Astrocyte (in vitro differentiated cells and primary cell): ENCODE measurements at regions not wholly inside any gene's neighbourhood (a gene's known extent, or its start where the extent isn't known, plus 50 kb on each side); places are given as distances from the start of the nearest gene placed in this dataset.

Experiments used
- CTCF ChIP-seq: IDR thresholded peaks from 2 replicates; pipeline ENCODE4 v1.5.1; 2011; ENCODE audit warnings: low read depth, mild to moderate bottlenecking, inconsistent platforms, low read length, moderate library complexity; ENCODE audit not compliant: insufficient read depth
- EZH2 ChIP-seq: IDR thresholded peaks from 2 replicates; pipeline ENCODE4 v1.6.1; 2012; ENCODE audit warnings: mild to moderate bottlenecking, low read length, inconsistent platforms; ENCODE audit not compliant: insufficient read depth

- no peak for TF ChIP-seq CTCF
- no peak for TF ChIP-seq EZH2
Measured at GRCh38 chr9:93380410-93381060, 71.0 kb upstream of the FAM120A start.
